IPS-20b (cell line): ENCODE measurements at regions not wholly inside any gene's neighbourhood (a gene's known extent, or its start where the extent isn't known, plus 50 kb on each side); places are given as distances from the start of the nearest gene placed in this dataset.
"Not testable (repeated sequence)": the region's sequence is repeated elsewhere in the genome, so short reads cannot be mapped to it uniquely, and the experiment has no call there.

Source experiments
- H3K27ac ChIP-seq: one replicate; pipeline ENCODE4 v1.5.1; 2013; ENCODE audit warnings: low read length
- H3K27me3 ChIP-seq: 2 replicates; pipeline ENCODE4 v1.6.1; 2013; ENCODE audit warnings: mild to moderate bottlenecking, low read length, inconsistent platforms; ENCODE audit not compliant: insufficient read depth
- H3K36me3 ChIP-seq: 2 replicates; pipeline ENCODE4 v1.6.1; 2013; ENCODE audit warnings: low read depth, mild to moderate bottlenecking, inconsistent platforms, low read length, moderate library complexity; ENCODE audit not compliant: insufficient read depth
- H3K4me1 ChIP-seq: 2 replicates; pipeline ENCODE4 v1.6.1; 2013; ENCODE audit warnings: mild to moderate bottlenecking, control low read depth, inconsistent platforms, low read length, moderate library complexity; ENCODE audit not compliant: insufficient read depth
- H3K4me3 ChIP-seq: 2 replicates; pipeline ENCODE4 v1.5.1; 2013; ENCODE audit warnings: mild to moderate bottlenecking, low read length, inconsistent platforms
- H3K9ac ChIP-seq: 2 replicates; pipeline ENCODE4 v1.6.1; 2013; ENCODE audit warnings: low read depth, mild to moderate bottlenecking, inconsistent platforms, low read length, moderate library complexity
- H3K9me3 ChIP-seq: 2 replicates; pipeline ENCODE4 v1.6.1; 2013; ENCODE audit warnings: mild to moderate bottlenecking, low read depth, low read length, inconsistent platforms; ENCODE audit not compliant: insufficient read depth

- no peaks in the 10 kb centered on the region for H3K36me3 ChIP-seq
- no peaks in the 10 kb centered on the region for H3K9me3 ChIP-seq
- H3K4me3 ChIP-seq, result peak overlapping the region; percentile 22; the same call in 1 of the 2 replicates
- H3K27me3 ChIP-seq, result no peaks in the 10 kb centered on the region
- H3K9ac ChIP-seq, result no peak overlapping the region
- H3K27ac ChIP-seq, result no peak overlapping the region
- H3K4me1 ChIP-seq, result peaks cover 23% of the 10 kb centered on the region; the same call in 1 of the 2 replicates
Observed at GRCh38 chr2:188000189-188000588, 291.5 kb upstream of the GULP1 start.

- no peaks in the 10 kb centered on the region for H3K9me3 ChIP-seq
- H3K27ac ChIP-seq, result no peak overlapping the region
- no peak overlapping the region for H3K9ac ChIP-seq
- no peaks in the 10 kb centered on the region for H3K36me3 ChIP-seq
- no peaks in the 10 kb centered on the region for H3K27me3 ChIP-seq
- no peak overlapping the region for H3K4me3 ChIP-seq
- H3K4me1 ChIP-seq, result peaks cover 21% of the 10 kb centered on the region; the same call in 1 of the 2 replicates
Observed at GRCh38 chr2:188003800-188004199, 287.9 kb upstream of the GULP1 start.

GRCh38 chr2:188013767-188014166 lies 277.9 kb upstream of the GULP1 start:
- H3K27me3 ChIP-seq, result no peaks in the 10 kb centered on the region
- H3K9ac ChIP-seq, result no peak overlapping the region
- no peaks in the 10 kb centered on the region for H3K9me3 ChIP-seq
- no peak overlapping the region for H3K27ac ChIP-seq
- no peaks in the 10 kb centered on the region for H3K36me3 ChIP-seq
- H3K4me3 ChIP-seq, result no peak overlapping the region
- no peaks in the 10 kb centered on the region for H3K4me1 ChIP-seq

- no peak overlapping the region for H3K4me3 ChIP-seq
- no peaks in the 10 kb centered on the region for H3K27me3 ChIP-seq
- H3K4me1 ChIP-seq, result no peaks in the 10 kb centered on the region
- H3K9ac ChIP-seq, result no peak overlapping the region
- peaks cover 14% of the 10 kb centered on the region for H3K9me3 ChIP-seq
- no peak overlapping the region for H3K27ac ChIP-seq
- H3K36me3 ChIP-seq, result no peaks in the 10 kb centered on the region
Observed at GRCh38 chr2:188016917-188017316, 274.8 kb upstream of the GULP1 start.

GRCh38 chr2:188022389-188022788 lies 269.3 kb upstream of the GULP1 start:
- Histone ChIP-seq H3K27ac (no peak overlapping the region), H3K27me3 (no peaks in the 10 kb centered on the region), H3K9ac (no peak overlapping the region), H3K9me3 (peaks cover 21% of the 10 kb centered on the region), H3K36me3 (peaks cover 3% of the 10 kb centered on the region; the same call in 1 of the 2 replicates), H3K4me1 (peaks cover 2% of the 10 kb centered on the region; the same call in 1 of the 2 replicates), H3K4me3 (no peak overlapping the region)

- Histone ChIP-seq H3K36me3 (peaks cover 3% of the 10 kb centered on the region; the same call in 1 of the 2 replicates), H3K4me3 (no peak overlapping the region), H3K9me3 (peaks cover 21% of the 10 kb centered on the region), H3K27me3 (no peaks in the 10 kb centered on the region), H3K27ac (no peak overlapping the region), H3K9ac (no peak overlapping the region), H3K4me1 (peaks cover 5% of the 10 kb centered on the region; the same call in 1 of the 2 replicates)
Observed at GRCh38 chr2:188023035-188023434, 268.6 kb upstream of the GULP1 start.

GRCh38 chr2:188024811-188025210 lies 266.9 kb upstream of the GULP1 start:
- Histone ChIP-seq H3K9me3 (peaks cover 17% of the 10 kb centered on the region), H3K9ac (no peak overlapping the region), H3K4me1 (peaks cover 12% of the 10 kb centered on the region; the same call in 1 of the 2 replicates), H3K27ac (no peak overlapping the region), H3K27me3 (no peaks in the 10 kb centered on the region), H3K36me3 (peaks cover 3% of the 10 kb centered on the region; the same call in 1 of the 2 replicates), H3K4me3 (no peak overlapping the region)

GRCh38 chr2:188028739-188029138 lies 262.9 kb upstream of the GULP1 start:
- peaks cover 39% of the 10 kb centered on the region; the same call in 1 of the 2 replicates for H3K4me1 ChIP-seq
- no peak overlapping the region for H3K9ac ChIP-seq
- no peaks in the 10 kb centered on the region for H3K27me3 ChIP-seq
- H3K36me3 ChIP-seq, result peaks cover 3% of the 10 kb centered on the region; the same call in 1 of the 2 replicates
- H3K9me3 ChIP-seq, result peaks cover 7% of the 10 kb centered on the region; the same call in 1 of the 2 replicates
- H3K27ac ChIP-seq, result no peak overlapping the region
- no peak overlapping the region for H3K4me3 ChIP-seq

- H3K9me3 ChIP-seq, result no peaks in the 10 kb centered on the region
- peak overlapping the region; percentile 96 for H3K27ac ChIP-seq
- H3K27me3 ChIP-seq, result no peaks in the 10 kb centered on the region
- H3K4me1 ChIP-seq, result peaks cover 38% of the 10 kb centered on the region; the same call in 1 of the 2 replicates
- H3K9ac ChIP-seq, result peak overlapping the region; percentile 86
- peak overlapping the region; percentile 79 for H3K4me3 ChIP-seq
- H3K36me3 ChIP-seq, result peaks cover 16% of the 10 kb centered on the region
Observed at GRCh38 chr2:188032306-188032705, 259.4 kb upstream of the GULP1 start.

GRCh38 chr2:188032786-188033185 lies 258.9 kb upstream of the GULP1 start:
- Histone ChIP-seq H3K9me3 (no peaks in the 10 kb centered on the region), H3K27me3 (no peaks in the 10 kb centered on the region), H3K4me3 (peak overlapping the region; percentile 79), H3K36me3 (peaks cover 21% of the 10 kb centered on the region), H3K9ac (peak overlapping the region; percentile 86), H3K27ac (peak overlapping the region; percentile 96), H3K4me1 (peaks cover 36% of the 10 kb centered on the region; the same call in 1 of the 2 replicates)

GRCh38 chr2:188033240-188033639 lies 258.4 kb upstream of the GULP1 start:
- Histone ChIP-seq H3K4me1 (peaks cover 32% of the 10 kb centered on the region; the same call in 1 of the 2 replicates), H3K4me3 (peak overlapping the region; percentile 79), H3K36me3 (peaks cover 22% of the 10 kb centered on the region), H3K9ac (peak overlapping the region; percentile 86; the same call in 1 of the 2 replicates), H3K27ac (peak overlapping the region; percentile 96)
- H3K9me3 ChIP-seq, H3K27me3 ChIP-seq: not testable (repeated sequence)

- Histone ChIP-seq H3K36me3 (peaks cover 26% of the 10 kb centered on the region), H3K9ac (peak overlapping the region; percentile 86), H3K27ac (peak overlapping the region; percentile 96), H3K4me1 (peaks cover 27% of the 10 kb centered on the region; the same call in 1 of the 2 replicates), H3K4me3 (peak overlapping the region; percentile 79)
- H3K27me3 ChIP-seq, H3K9me3 ChIP-seq: not testable (repeated sequence)
Observed at GRCh38 chr2:188034102-188034501, 257.6 kb upstream of the GULP1 start.
